GM12878 (cell line): ENCODE measurements at regions not wholly inside any gene's neighbourhood (a gene's known extent, or its start where the extent isn't known, plus 50 kb on each side); places are given as distances from the start of the nearest gene placed in this dataset.

ENCODE experiments used
- ATAC-seq: fragments of 200-7000 bp; cut with Tn5 transposase; 3 replicates; pipeline ENCODE4 v1.9.1; 2020; ENCODE audit warnings: mild to moderate bottlenecking, moderate library complexity
- BruUV-seq: library from RNA; stranded (reverse); fragments of 400-500 nt; replicated peaks from 2 replicates; lab custom pipeline; 2021; lab: Mats Ljungman, UMichigan
- CTCF ChIA-PET: fragments of 300-600 bp; sonication (Branson Sonifier 250); formaldehyde crosslinking; extraction: SDS; loops from one replicate; lab custom pipeline; 2021; ENCODE audit warnings: inconsistent platforms; lab: Yijun Ruan, JAX
- POLR2A ChIA-PET: fragments of 350-600 bp; formaldehyde crosslinking; extraction: SDS; loops from one replicate; lab custom pipeline; 2021; ENCODE audit warnings: inconsistent platforms; lab: Charles Lee
- RAD21 ChIA-PET: fragments of 300-600 bp; sonication (Branson Sonifier 250); formaldehyde crosslinking; loops from one replicate; lab custom pipeline; 2023; ENCODE audit warnings: antibody characterized with exemption; ENCODE audit not compliant: unreplicated experiment; lab: Charles Lee
- SMC1A ChIA-PET: fragments of 300-600 bp; sonication (Branson Sonifier 250); formaldehyde crosslinking; loops from one replicate; lab custom pipeline; 2023; ENCODE audit not compliant: unreplicated experiment, uncharacterized antibody; lab: Charles Lee
- DNase-seq: peaks from one replicate; pipeline ENCODE4 v3.0.0-alpha.2; 2011; ENCODE audit warnings: low read depth, low spot score
- FAIRE-seq: peaks from 3 replicates; lab custom pipeline; 2011; peaks lifted over from hg19 to GRCh38; lab: Jason Lieb, UNC
- H2AFZ ChIP-seq: 2 replicates; pipeline ENCODE4 v1.6.0; 2011; ENCODE audit warnings: low read depth, low read length, control low read depth; ENCODE audit not compliant: control insufficient read depth
- H3K27ac ChIP-seq: 2 replicates; pipeline ENCODE4 v1.5.1; 2011; ENCODE audit warnings: control low read depth; ENCODE audit not compliant: control insufficient read depth, insufficient read depth
- H3K27me3 ChIP-seq, 2 experiments: replicated peaks in 1 of 2; 2 replicates each; pipeline versions ENCODE4 v1.6.0 to v1.6.1; 2011; ENCODE audit warnings: low read length in 1 of 2; ENCODE audit not compliant: control insufficient read depth in 2 of 2, insufficient read depth in 2 of 2
- H3K36me3 ChIP-seq, 2 experiments: 2 replicates each; pipeline ENCODE4 v1.5.1; 2011; ENCODE audit warnings: low read length in 1 of 2; ENCODE audit not compliant: control insufficient read depth in 2 of 2, insufficient read depth in 2 of 2
- H3K4me1 ChIP-seq: 2 replicates; pipeline ENCODE4 v1.6.1; 2011; ENCODE audit warnings: mild to moderate bottlenecking, low read length, moderate library complexity, mixed read lengths; ENCODE audit not compliant: control insufficient read depth, insufficient read depth
- H3K4me2 ChIP-seq: 2 replicates; pipeline ENCODE4 v1.6.0; 2011; ENCODE audit warnings: control low read depth; ENCODE audit not compliant: control insufficient read depth, insufficient read depth
- H3K4me3 ChIP-seq: fragments of 200-600 bp; sonication (generic); 2 replicates; pipeline ENCODE4 v1.5.1; 2016
- H3K79me2 ChIP-seq: 2 replicates; pipeline ENCODE4 v1.6.0; 2011; ENCODE audit warnings: low read length; ENCODE audit not compliant: control insufficient read depth, insufficient read depth
- H3K9ac ChIP-seq: 2 replicates; pipeline ENCODE4 v1.8.0; 2011; ENCODE audit warnings: low read length, control low read depth, mixed read lengths; ENCODE audit not compliant: control insufficient read depth, insufficient read depth
- H3K9me3 ChIP-seq: replicated peaks from 3 replicates; pipeline ENCODE4 v1.5.1; 2011; ENCODE audit warnings: mild to moderate bottlenecking, low read length; ENCODE audit not compliant: control insufficient read depth, insufficient read depth
- H4K20me1 ChIP-seq: 2 replicates; pipeline ENCODE4 v1.6.0; 2011; ENCODE audit not compliant: control insufficient read depth, insufficient read depth
- HDAC2 ChIP-seq: fragments of 200-600 bp; sonication (generic); IDR thresholded peaks from 2 replicates; pipeline ENCODE4 v1.6.1; 2017
- MXI1 ChIP-seq: fragments of 150-350 bp; IDR thresholded peaks from 2 replicates; pipeline ENCODE4 v1.6.1; 2011; ENCODE audit warnings: low read depth, mild to moderate bottlenecking, inconsistent platforms, low read length, improper control_type of control experiment
- POLR2A ChIP-seq: IDR thresholded peaks from 2 replicates; pipeline ENCODE4 v1.6.1; 2011; ENCODE audit warnings: low read depth, mild to moderate bottlenecking, low read length
- RB1 ChIP-seq: fragments of 450-650 bp; formaldehyde crosslinking; IDR thresholded peaks from 2 replicates; pipeline ENCODE4 v1.6.1; 2017; ENCODE audit warnings: mild to moderate bottlenecking, borderline replicate concordance
- RELA ChIP-seq: fragments of 450-650 bp; IDR thresholded peaks from 2 replicates; pipeline ENCODE4 v1.8.0; 2014; ENCODE audit warnings: borderline replicate concordance; ENCODE audit not compliant: partially characterized antibody
- SREBF1 ChIP-seq: IDR thresholded peaks from 2 replicates; pipeline ENCODE4 v1.6.1; 2012; ENCODE audit warnings: mild to moderate bottlenecking, low read length
- TCF7 ChIP-seq: IDR thresholded peaks from 2 replicates; pipeline ENCODE4 v1.6.1; 2014; ENCODE audit warnings: antibody characterized with exemption, borderline replicate concordance
- YY1 ChIP-seq: IDR thresholded peaks from 2 replicates; pipeline ENCODE4 v1.6.1; 2011; ENCODE audit warnings: low read depth, mild to moderate bottlenecking, low read length
- WGBS: methylation state at CpG from one replicate; pipeline ENCODE4 v1.1.6; 2016; ENCODE audit warnings: low lambda C conversion rate; ENCODE audit not compliant: insufficient replicate concordance, insufficient coverage; ENCODE audit errors: missing lambda C conversion rate; 5-methylcytosine and 5-hydroxymethylcytosine counted together
- in situ Hi-C: fragments of 300-500 bp; cut with MboI; formaldehyde crosslinking; loops from 9 replicates; pipeline ENCODE4 v1.14.3; 2018; ENCODE audit warnings: mixed read lengths
- intact Hi-C: fragments of 100-400 bp; cut with micrococcal nuclease; formaldehyde crosslinking; loops from one replicate; pipeline ENCODE4 v1.14.2; 2022; ENCODE audit not compliant: unreplicated experiment
- TF ChIP-seq, protein P1 (sequence below): IDR thresholded peaks from 2 replicates; pipeline ENCODE4 v1.6.1; 2011; ENCODE audit warnings: mild to moderate bottlenecking, low read depth, low read length, moderate library complexity; ENCODE audit not compliant: insufficient replicate concordance
- TF ChIP-seq, protein P2 (sequence below): IDR thresholded peaks from 2 replicates; pipeline ENCODE4 v1.6.1; 2012; ENCODE audit warnings: low read length, inconsistent platforms
- TF ChIP-seq, protein P3 (sequence below): IDR thresholded peaks from 2 replicates; pipeline ENCODE4 v1.6.1; 2011; ENCODE audit warnings: borderline replicate concordance, low read depth, mild to moderate bottlenecking, moderate library complexity, low read length; ENCODE audit not compliant: insufficient read depth, poor library complexity, severe bottlenecking

DNA sequence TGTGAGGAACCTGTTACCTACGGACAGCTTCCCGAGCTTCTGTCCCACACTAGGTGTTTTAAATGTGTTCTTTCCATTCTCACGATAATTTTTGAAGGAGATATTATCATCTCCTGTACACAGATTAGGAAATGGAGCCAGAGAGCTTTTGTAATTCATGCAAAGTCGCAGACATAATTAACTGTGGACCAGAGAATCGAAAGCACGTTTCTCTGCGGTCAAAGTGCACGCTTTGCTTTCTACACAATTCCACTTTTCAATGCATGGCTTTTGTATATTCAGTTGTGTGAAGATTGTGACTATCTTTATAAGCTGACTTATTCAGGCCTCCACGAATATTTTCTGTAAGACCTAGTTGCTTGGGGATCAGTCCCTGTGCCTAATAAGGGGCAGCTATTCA is 81.7 kb upstream of the SLC10A2 start (continued):
- TF ChIP-seq, protein P1, sequence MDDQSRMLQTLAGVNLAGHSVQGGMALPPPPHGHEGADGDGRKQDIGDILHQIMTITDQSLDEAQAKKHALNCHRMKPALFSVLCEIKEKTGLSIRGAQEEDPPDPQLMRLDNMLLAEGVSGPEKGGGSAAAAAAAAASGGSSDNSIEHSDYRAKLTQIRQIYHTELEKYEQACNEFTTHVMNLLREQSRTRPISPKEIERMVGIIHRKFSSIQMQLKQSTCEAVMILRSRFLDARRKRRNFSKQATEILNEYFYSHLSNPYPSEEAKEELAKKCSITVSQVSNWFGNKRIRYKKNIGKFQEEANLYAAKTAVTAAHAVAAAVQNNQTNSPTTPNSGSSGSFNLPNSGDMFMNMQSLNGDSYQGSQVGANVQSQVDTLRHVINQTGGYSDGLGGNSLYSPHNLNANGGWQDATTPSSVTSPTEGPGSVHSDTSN = no peak
- TF ChIP-seq TCF7 = no peak
- no peak for TF ChIP-seq RELA
- no peak for TF ChIP-seq HDAC2
- TF ChIP-seq RB1 = no peak

DNA sequence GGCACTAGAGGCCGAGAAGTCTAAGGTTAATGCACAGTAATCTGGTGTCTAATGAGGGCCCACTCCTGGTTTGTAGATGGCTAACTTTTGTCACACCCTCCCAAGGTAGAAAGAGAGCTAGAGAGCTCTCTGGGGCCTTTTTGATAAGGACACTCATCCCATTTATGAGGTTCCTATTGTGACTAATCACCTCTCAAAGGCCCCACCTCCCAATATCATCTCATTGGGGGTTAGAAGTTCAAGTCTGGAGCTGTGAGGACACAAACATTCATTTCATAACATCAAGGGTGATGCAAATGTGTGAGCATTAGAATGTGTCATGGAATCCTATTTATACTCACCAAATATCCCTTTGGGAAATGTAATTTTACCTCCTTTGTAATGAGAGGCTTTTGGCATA is 79.2 kb upstream of the SLC10A2 start:
- no peaks in the 10 kb centered on the region for H3K9me3 ChIP-seq
- H4K20me1 ChIP-seq = no peaks in the 10 kb centered on the region
- TF ChIP-seq YY1 (no peak), MXI1 (no peak), POLR2A (no peak), SREBF1 (no peak)
- TF ChIP-seq, protein P2, sequence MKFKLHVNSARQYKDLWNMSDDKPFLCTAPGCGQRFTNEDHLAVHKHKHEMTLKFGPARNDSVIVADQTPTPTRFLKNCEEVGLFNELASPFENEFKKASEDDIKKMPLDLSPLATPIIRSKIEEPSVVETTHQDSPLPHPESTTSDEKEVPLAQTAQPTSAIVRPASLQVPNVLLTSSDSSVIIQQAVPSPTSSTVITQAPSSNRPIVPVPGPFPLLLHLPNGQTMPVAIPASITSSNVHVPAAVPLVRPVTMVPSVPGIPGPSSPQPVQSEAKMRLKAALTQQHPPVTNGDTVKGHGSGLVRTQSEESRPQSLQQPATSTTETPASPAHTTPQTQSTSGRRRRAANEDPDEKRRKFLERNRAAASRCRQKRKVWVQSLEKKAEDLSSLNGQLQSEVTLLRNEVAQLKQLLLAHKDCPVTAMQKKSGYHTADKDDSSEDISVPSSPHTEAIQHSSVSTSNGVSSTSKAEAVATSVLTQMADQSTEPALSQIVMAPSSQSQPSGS = no peak
- TF ChIP-seq, protein P3, sequence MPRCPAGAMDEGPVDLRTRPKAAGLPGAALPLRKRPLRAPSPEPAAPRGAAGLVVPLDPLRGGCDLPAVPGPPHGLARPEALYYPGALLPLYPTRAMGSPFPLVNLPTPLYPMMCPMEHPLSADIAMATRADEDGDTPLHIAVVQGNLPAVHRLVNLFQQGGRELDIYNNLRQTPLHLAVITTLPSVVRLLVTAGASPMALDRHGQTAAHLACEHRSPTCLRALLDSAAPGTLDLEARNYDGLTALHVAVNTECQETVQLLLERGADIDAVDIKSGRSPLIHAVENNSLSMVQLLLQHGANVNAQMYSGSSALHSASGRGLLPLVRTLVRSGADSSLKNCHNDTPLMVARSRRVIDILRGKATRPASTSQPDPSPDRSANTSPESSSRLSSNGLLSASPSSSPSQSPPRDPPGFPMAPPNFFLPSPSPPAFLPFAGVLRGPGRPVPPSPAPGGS = no peak
- H3K36me3 ChIP-seq = no peaks in the 10 kb centered on the region
- no TSS peak for BruUV-seq
- 4% methylated on average over 1 of the region's 1 CpG for WGBS
- CTCF ChIA-PET = interaction anchor here (1.2 to 4.1 kb wide), 3 partner anchors 10 to 15 kb away, joined by 3 to 21 read pairs (median 5); no protein-coding TSS in a partner anchor
- no peak overlapping the region for H3K27ac ChIP-seq
- H3K4me2 ChIP-seq = no peak overlapping the region
- H3K9ac ChIP-seq = no peak overlapping the region
- RAD21 ChIA-PET = no interaction called here
- intact Hi-C loops (no loop called here), in situ Hi-C loops (loop anchor here (25.0 kb wide), 1 partner anchor 558 kb away; the partner anchor contains the start of gene TPP2)
- no peaks in the 10 kb centered on the region for H3K4me1 ChIP-seq
- POLR2A ChIA-PET = no interaction called here
- H2AFZ ChIP-seq = no peak overlapping the region
- H3K79me2 ChIP-seq = no peaks in the 10 kb centered on the region
- FAIRE-seq (no peak), DNase-seq (no peak), ATAC-seq (no peak)
- SMC1A ChIA-PET = interaction anchor here (0.5 to 5.6 kb wide), 4 partner anchors 11 to 83 kb away, joined by 3 to 33 read pairs (median 12); no protein-coding TSS in a partner anchor
- no peak overlapping the region for H3K4me3 ChIP-seq
- H3K27me3 ChIP-seq = no peaks in the 10 kb centered on the region
